NCI-H2029 treated with DMSO at 0.1 percent for 48 hours (cell line): ENCODE measurements at regions not wholly inside any gene's neighbourhood (a gene's known extent, or its start where the extent isn't known, plus 50 kb on each side); places are given as distances from the start of the nearest gene placed in this dataset.

ENCODE experiments used
- DNase-seq: peaks from one replicate; lab custom pipeline; 2025; lab: John Stamatoyannopoulos, UW

- no peak for DNase-seq
Observed at GRCh38 chr3:72698154-72698917, 149.9 kb downstream of the SHQ1 start.

GRCh38 chr3:72697717-72698116 lies 150.5 kb downstream of the SHQ1 start:
- no peak for DNase-seq

- no peak for DNase-seq
Observed at GRCh38 chr3:72696815-72697214, 151.4 kb downstream of the SHQ1 start.

GRCh38 chr3:72694398-72694797 lies 153.8 kb downstream of the SHQ1 start:
- DNase-seq = no peak

DNA sequence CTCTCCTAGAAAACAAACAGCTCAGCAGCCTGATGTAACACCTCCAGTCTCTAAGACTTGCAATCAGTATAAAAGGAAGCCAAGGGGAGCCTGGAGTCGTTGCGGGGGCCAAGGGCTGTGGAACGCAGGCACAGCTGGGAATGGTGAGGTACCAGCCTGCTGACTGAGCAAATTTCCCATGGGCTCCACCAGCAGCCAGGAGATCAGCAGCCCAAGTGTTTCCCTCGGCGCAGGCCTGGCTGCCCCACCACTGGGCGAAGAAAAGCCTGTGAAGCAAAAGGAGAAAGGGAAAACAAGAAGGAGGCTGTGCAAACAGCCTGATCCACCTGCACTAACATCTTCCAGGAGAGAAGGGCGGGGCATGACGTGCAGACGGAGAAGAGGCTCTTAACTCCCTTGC lies 155.3 kb downstream of the SHQ1 start:
- no peak for DNase-seq

DNA sequence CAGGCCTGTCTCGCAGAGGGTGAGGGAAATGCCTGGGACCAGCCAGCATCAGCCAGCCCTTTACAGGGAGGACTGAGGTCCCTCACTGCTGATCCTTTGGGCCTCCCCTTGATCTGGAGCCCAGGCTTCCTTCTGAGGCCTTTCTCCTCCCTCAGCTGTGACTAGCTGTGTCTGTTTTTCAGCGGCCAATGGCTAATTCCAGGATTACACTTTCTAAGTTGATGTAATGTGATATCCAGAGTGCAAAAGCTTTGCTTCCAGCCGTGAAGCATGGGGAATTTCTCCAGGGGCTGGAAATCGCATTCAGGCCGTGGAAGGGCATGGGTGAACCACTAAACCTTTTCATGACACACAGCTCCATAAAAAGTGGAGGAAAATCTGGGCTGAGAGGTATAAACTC lies 157.6 kb downstream of the SHQ1 start:
- no peak for DNase-seq

DNA sequence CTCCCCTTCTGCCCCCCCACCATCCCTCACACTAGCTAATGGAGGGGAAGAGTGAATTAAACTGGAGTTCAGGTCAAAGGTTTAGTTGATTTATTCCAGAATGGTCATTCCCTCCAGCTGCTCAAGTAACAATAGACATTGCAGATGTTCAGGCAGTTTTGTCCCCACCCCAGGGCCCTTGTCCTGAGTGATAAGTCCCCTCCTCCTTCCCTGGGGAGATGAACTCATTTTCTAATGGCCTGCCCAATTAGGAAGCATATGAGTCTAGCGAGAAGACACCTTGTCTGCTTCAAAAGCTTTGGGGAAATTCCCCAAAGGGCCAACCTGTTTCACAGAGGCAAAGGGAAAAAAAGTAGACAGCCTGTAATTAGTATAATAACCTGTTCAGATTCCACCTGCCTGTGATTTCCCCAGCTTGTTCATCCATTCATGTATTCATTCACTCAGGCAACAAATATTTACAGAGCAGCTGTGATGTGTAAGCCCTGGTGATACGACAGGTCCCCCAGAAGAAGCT lies 165.3 kb downstream of the SHQ1 start:
- DNase-seq = no peak

DNA sequence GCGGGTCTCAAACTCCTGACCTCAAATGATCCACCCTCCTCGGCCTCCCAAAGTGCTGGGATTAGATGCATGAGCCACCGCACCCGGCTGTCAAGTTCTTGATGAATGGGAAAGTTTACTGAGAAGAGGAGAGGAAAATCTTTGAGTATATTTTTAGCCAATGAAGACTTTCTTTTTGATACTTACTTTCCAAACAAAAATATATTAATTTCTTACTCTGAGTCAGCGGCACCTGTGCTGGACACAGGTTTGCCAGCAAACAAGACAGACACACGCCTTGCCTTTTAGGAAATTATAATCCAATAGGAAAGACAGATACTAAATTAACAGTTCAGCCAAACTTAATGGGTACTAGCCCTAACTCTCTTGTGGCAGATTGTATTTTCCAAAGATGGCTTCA lies 166.6 kb downstream of the SHQ1 start:
- DNase-seq = no peak

DNA sequence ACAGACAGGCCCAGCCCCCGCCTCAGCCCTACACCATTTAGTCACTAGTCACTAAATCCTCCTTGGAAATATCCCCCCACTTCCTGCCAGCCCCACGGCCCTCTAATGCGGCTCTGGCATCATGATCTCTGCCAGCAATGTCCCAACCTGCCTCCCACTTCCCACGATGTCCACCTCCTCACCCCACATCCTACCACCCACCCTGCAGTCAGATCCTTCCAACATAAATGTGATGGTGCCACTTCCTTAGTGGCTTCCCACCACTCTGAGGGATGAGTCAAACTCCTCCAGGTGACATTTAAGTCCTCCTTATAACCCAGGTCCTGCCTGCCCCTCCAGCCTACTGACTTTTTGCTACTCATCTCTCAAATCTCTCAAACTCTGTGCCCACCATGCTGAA lies 167.5 kb downstream of the SHQ1 start:
- no peak for DNase-seq

GRCh38 chr3:72679540-72680198 lies 168.6 kb downstream of the SHQ1 start:
- DNase-seq = no peak

GRCh38 chr3:72678867-72679266 lies 169.4 kb downstream of the SHQ1 start:
- DNase-seq = no peak

DNA sequence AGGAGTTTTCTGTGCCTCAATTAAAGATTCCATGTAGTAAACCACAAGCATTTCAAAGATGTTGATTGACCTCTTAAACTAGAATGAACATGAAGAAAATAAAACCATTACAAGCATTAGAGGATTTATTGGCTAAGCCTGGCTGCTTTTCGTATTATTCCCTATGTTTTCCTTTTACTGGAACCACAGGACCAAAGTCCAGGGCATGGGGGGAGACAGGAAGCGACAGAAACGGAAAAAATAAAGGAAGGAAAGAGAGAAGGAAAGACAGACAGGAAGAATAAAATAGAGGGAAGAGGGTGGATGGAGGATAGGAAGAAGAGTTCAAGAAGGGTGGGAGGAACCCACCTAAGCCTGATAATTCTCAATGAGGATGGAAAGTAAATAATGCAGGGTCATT lies 169.9 kb downstream of the SHQ1 start:
- DNase-seq = no peak

- no peak for DNase-seq
Observed at GRCh38 chr3:72675243-72675642, 173.0 kb downstream of the SHQ1 start.

GRCh38 chr3:72673011-72673771 lies 175.1 kb downstream of the SHQ1 start:
- no peak for DNase-seq

GRCh38 chr3:72669224-72669623 lies 179.0 kb downstream of the SHQ1 start:
- DNase-seq = no peak

- DNase-seq = no peak
Observed at GRCh38 chr3:72666447-72666755, 181.8 kb downstream of the SHQ1 start.

GRCh38 chr3:72665701-72666446 lies 182.4 kb downstream of the SHQ1 start:
- DNase-seq = no peak

GRCh38 chr3:72665103-72665502 lies 183.1 kb downstream of the SHQ1 start:
- no peak for DNase-seq

- no peak for DNase-seq
Observed at GRCh38 chr3:72664184-72664975, 183.9 kb downstream of the SHQ1 start.

DNA sequence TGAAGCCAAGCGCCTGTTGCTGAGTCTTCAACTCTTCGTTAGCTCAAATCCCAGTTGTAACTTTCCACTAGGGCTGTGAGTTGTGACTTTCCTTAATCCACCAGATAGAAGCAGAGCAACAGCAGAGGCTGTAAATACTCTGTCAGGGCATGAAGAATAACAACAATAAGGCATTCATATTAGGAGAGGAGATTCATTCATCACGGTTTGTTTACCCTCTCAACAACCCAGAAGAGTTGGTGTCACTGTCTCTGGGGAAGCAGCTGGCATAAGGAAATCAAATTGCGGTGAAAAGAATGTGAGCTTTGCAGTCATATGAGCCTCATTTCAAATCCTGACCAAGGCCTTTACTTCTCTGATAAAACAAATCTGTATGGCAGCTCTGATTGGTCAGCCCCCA lies 184.8 kb downstream of the SHQ1 start:
- peak; percentile 78 for DNase-seq

- DNase-seq = peak; percentile 73
Observed at GRCh38 chr3:72661115-72661457, 187.2 kb downstream of the SHQ1 start.
